Fibroblast of mammary gland (primary cell): ENCODE measurements at regions not wholly inside any gene's neighbourhood (a gene's known extent, or its start where the extent isn't known, plus 50 kb on each side); places are given as distances from the start of the nearest gene placed in this dataset.

Source experiments
- DNase-seq: peaks from one replicate; pipeline ENCODE4 v3.0.0-alpha.2; 2010; ENCODE audit warnings: low read depth
- H3K4me3 ChIP-seq: 2 replicates; pipeline ENCODE4 v1.5.1; 2011; ENCODE audit warnings: low read depth, mild to moderate bottlenecking, low read length, moderate library complexity; ENCODE audit not compliant: control insufficient read depth
- CTCF ChIP-seq: conservative IDR thresholded peaks from 2 replicates; pipeline ENCODE4 v1.5.1; 2011; ENCODE audit warnings: low read depth, low read length, inconsistent platforms; ENCODE audit not compliant: control insufficient read depth, insufficient read depth

GRCh38 chr5:73338256-73339050 lies 110.1 kb downstream of the FOXD1 start:
- no peak overlapping the region for H3K4me3 ChIP-seq
- no peak for TF ChIP-seq CTCF
- DNase-seq = peak; percentile 37

- no peak for TF ChIP-seq CTCF
- H3K4me3 ChIP-seq = no peak overlapping the region
- no peak for DNase-seq
These were observed 110.9 kb downstream of the FOXD1 start for GRCh38 chr5:73337586-73338255.

GRCh38 chr5:73336366-73336765 lies 112.2 kb downstream of the FOXD1 start:
- no peak for TF ChIP-seq CTCF
- H3K4me3 ChIP-seq = no peak overlapping the region
- no peak for DNase-seq

GRCh38 chr5:73333944-73334703 lies 114.5 kb downstream of the FOXD1 start:
- no peak for TF ChIP-seq CTCF
- no peak overlapping the region for H3K4me3 ChIP-seq
- DNase-seq = no peak

- no peak for DNase-seq
- no peak overlapping the region for H3K4me3 ChIP-seq
- TF ChIP-seq CTCF = no peak
These were observed 118.0 kb downstream of the FOXD1 start for GRCh38 chr5:73330613-73331012.

- DNase-seq = no peak
- TF ChIP-seq CTCF = no peak
- no peak overlapping the region for H3K4me3 ChIP-seq
These were observed 119.9 kb downstream of the FOXD1 start for GRCh38 chr5:73328640-73329039.
